Breast epithelium (tissue), 4 donors: ENCODE measurements at regions not wholly inside any gene's neighbourhood (a gene's known extent, or its start where the extent isn't known, plus 50 kb on each side); places are given as distances from the start of the nearest gene placed in this dataset.

ENCODE experiments used
- DNase-seq, 2 donors: peaks; one replicate each; pipeline ENCODE4 v3.0.0-alpha.2; 2019; ENCODE audit warnings: low spot score in 2 of 2
- H3K27ac ChIP-seq, 2 donors: fragments of 200-600 bp; sonication (generic) in 1 of 2; one replicate each; pipeline ENCODE4 v1.5.1; 2016 to 2019; ENCODE audit warnings: mild to moderate bottlenecking in 1 of 2
- H3K27me3 ChIP-seq, 2 donors: fragments of 200-600 bp; sonication (generic) in 1 of 2; one replicate each; pipeline versions ENCODE4 v1.5.1 to v1.6.0; 2017 to 2019; ENCODE audit warnings: control low read depth in 1 of 2, mild to moderate bottlenecking in 1 of 2
- H3K36me3 ChIP-seq: fragments of 200-600 bp; one replicate; pipeline ENCODE4 v1.5.1; 2019
- H3K4me1 ChIP-seq, 2 donors: fragments of 200-600 bp; sonication (generic); one replicate each; pipeline ENCODE4 v1.5.1; 2016 to 2019; ENCODE audit warnings: control low read depth in 1 of 2
- H3K4me3 ChIP-seq, 3 donors: fragments of 200-600 bp; sonication (generic); 1 replicate in 2 of 3; 2 replicates in 1 of 3; pipeline ENCODE4 v1.5.1; 2016 to 2019; ENCODE audit warnings: mild to moderate bottlenecking in 3 of 3, moderate library complexity in 2 of 3
- H3K9me3 ChIP-seq, 2 donors: fragments of 200-600 bp; sonication (generic) in 1 of 2; one replicate each; pipeline ENCODE4 v1.5.1; 2016 to 2019; ENCODE audit warnings: control low read depth in 1 of 2
- POLR2A ChIP-seq: fragments of 450-650 bp; IDR thresholded peaks from one replicate; pipeline ENCODE4 v1.6.1; 2016; ENCODE audit warnings: antibody characterized with exemption, mild to moderate bottlenecking, moderate library complexity
- POLR2AphosphoS5 ChIP-seq, 3 donors: sonication (generic); formaldehyde crosslinking; IDR thresholded peaks; one replicate each; pipeline ENCODE4 v1.6.1; 2017; ENCODE audit warnings: antibody characterized with exemption in 3 of 3
- intact Hi-C: fragments of 100-400 bp; cut with DNase I; formaldehyde crosslinking; loops from one replicate; pipeline ENCODE4 v1.15.1; 2023; ENCODE audit warnings: low total_unique reads
- TF ChIP-seq, protein P1 (sequence below), 3 donors: fragments of 450-650 bp; IDR thresholded peaks; one replicate each; pipeline ENCODE4 v1.5.1; 2016 to 2017; ENCODE audit warnings: antibody characterized with exemption in 3 of 3, mild to moderate bottlenecking in 3 of 3, moderate library complexity in 3 of 3

DNA sequence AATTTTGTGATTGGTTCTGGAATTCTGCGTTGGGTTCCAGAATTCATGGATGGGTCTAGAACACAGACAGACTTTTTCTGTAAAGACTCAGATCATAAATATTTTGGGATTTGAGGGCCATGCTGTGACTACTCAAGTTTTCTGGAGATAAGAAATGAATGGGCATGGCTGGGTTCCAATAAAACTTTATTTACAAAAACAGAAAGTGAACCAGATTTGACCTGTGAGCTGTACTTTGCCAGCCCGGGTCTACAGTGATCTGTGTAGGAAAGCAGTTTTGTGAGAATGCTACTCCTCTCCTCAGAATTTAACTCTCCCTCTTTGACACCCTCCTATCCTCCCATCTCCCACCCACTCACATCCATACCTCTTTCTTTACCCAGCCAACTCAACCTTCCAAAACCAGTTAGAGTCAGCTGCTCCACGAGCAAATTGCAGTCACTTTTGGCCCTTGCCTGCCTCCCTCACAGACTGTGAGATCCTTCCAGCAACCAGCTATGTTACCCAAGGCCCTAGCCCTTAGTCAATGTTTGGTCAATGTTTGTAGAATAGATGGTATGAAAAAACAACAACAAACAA is 312.8 kb upstream of the ZMIZ1 start:
- intact Hi-C loops = no loop called here
- no peaks in the 10 kb centered on the region for H3K27me3 ChIP-seq
- peaks cover 4 to 11% of the 10 kb centered on the region in 2 donors for H3K4me1 ChIP-seq
- H3K36me3 ChIP-seq = no peaks in the 10 kb centered on the region
- no peak for DNase-seq
- H3K4me3 ChIP-seq = no peak overlapping the region
- peak overlapping the region; percentile 77 to 85 for H3K27ac ChIP-seq
- TF ChIP-seq POLR2AphosphoS5 (IDR thresholded peaks at IDR 0.05) (no peak), POLR2A (no peak)
- TF ChIP-seq, protein P1, sequence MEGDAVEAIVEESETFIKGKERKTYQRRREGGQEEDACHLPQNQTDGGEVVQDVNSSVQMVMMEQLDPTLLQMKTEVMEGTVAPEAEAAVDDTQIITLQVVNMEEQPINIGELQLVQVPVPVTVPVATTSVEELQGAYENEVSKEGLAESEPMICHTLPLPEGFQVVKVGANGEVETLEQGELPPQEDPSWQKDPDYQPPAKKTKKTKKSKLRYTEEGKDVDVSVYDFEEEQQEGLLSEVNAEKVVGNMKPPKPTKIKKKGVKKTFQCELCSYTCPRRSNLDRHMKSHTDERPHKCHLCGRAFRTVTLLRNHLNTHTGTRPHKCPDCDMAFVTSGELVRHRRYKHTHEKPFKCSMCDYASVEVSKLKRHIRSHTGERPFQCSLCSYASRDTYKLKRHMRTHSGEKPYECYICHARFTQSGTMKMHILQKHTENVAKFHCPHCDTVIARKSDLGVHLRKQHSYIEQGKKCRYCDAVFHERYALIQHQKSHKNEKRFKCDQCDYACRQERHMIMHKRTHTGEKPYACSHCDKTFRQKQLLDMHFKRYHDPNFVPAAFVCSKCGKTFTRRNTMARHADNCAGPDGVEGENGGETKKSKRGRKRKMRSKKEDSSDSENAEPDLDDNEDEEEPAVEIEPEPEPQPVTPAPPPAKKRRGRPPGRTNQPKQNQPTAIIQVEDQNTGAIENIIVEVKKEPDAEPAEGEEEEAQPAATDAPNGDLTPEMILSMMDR (IDR thresholded peaks at IDR 0.05) = no peak
- H3K9me3 ChIP-seq = no peaks in the 10 kb centered on the region

DNA sequence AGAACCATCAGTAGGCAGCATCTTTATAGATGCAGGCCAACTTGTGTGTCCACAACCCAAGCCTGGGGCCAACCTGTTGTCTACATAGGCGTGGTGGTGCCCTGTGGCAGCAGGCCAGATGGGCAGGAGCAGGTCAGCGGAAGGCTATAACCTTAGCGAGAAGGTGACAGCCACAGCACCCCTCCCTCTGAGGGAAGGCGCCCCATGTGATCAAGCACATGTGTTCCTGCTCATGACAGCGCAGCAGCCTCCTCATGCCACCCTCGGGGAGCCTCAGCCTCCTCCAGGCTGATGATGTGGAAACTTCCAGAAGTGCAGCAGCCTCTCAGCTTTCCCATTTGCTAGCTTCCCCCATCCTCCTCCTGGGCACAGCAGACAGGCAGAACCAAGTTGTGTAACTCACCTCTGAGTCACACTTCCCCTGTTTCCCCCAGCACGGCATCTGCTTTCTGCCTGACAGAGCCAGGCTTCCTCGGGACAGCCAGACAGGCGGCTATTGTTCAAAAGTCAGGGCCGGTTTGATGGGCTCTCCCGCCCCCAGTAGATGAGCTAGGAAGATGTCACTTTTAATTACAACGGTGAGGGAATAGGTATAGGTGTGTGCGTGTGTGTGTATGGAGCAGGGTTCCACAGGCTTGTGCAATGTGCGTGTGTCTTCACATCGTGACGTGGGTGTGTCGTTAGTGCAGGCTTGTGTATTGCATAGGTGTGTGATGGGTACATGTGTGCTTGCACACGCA is 312.0 kb upstream of the ZMIZ1 start:
- H3K4me3 ChIP-seq = no peak overlapping the region
- intact Hi-C loops = no loop called here
- H3K9me3 ChIP-seq = no peaks in the 10 kb centered on the region
- TF ChIP-seq, protein P1 (IDR thresholded peaks at IDR 0.05) = no peak
- TF ChIP-seq POLR2AphosphoS5 (IDR thresholded peaks at IDR 0.05) = peak in 2 of 3 donors; percentile 67 to 80
- no peaks in the 10 kb centered on the region for H3K27me3 ChIP-seq
- no peaks in the 10 kb centered on the region for H3K36me3 ChIP-seq
- H3K4me1 ChIP-seq = peaks cover 4 to 11% of the 10 kb centered on the region in 2 donors
- DNase-seq = peak; percentile 65 to 89
- peak overlapping the region; percentile 77 to 85 for H3K27ac ChIP-seq

DNA sequence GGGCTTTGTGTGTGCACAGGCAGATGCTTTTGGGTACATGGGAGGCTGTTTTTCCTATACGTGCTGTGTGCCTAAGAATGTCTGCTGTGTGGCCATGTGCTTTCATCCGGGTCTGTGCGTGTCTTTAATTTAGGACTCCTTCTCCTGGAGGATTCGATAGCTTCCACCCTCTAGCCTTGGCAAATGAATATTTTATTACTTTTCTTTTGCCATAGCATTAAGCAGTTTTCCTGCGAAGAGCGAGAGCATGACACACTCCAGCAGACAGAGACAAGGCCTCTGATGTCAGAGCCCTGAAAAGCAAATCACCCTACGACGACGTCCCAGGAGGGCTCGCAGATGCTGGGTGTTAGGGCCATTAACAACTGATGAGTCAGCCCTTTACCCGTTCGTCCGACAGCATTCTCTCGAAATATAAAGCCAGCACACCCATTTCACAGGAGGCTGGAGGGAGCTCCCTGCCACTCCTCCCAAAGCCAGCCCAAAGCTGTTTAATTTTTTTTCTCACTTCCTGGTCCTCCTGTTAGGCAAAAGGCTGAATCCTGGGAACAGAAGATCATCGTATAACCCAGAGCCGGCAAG is 311.3 kb upstream of the ZMIZ1 start:
- Histone ChIP-seq H3K27me3 (no peaks in the 10 kb centered on the region), H3K4me1 (peaks cover 4 to 11% of the 10 kb centered on the region in 2 donors), H3K4me3 (no peak overlapping the region), H3K27ac (peak overlapping the region; percentile 66 to 85), H3K36me3 (no peaks in the 10 kb centered on the region), H3K9me3 (no peaks in the 10 kb centered on the region)
- intact Hi-C loops = no loop called here
- no peak for DNase-seq
- TF ChIP-seq, protein P1 (IDR thresholded peaks at IDR 0.05) = no peak
- TF ChIP-seq POLR2A (no peak), POLR2AphosphoS5 (IDR thresholded peaks at IDR 0.05) (no peak)

DNA sequence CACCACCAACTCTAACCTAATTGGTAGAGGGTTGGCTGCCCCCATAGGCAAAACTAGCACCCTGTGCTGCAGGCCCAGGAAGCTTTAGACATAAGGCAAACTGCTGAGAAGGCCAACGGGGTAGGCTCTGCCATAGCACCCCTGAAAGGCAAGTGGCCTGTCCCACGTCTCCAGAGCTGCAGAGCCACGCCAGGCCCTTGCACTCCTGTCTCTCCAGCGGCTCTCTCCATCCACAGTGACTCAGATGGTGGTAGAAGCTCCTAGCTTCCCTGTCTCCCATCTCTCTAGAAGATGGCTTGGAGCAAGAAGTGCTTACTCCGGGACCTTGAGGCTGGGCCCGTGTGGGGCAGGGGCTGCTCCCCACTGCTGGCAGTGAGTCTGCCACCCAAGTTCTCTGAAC is 310.6 kb upstream of the ZMIZ1 start:
- no peaks in the 10 kb centered on the region for H3K27me3 ChIP-seq
- no peaks in the 10 kb centered on the region for H3K36me3 ChIP-seq
- TF ChIP-seq, protein P1 (IDR thresholded peaks at IDR 0.05) = no peak
- TF ChIP-seq POLR2AphosphoS5 (IDR thresholded peaks at IDR 0.05) = no peak
- TF ChIP-seq POLR2A = no peak
- H3K27ac ChIP-seq = no peak overlapping the region
- no peak for DNase-seq
- intact Hi-C loops = no loop called here
- H3K4me1 ChIP-seq = peaks cover 4 to 11% of the 10 kb centered on the region in 2 donors
- H3K9me3 ChIP-seq = no peaks in the 10 kb centered on the region
- H3K4me3 ChIP-seq = no peak overlapping the region
